Astrocyte of the hippocampus (primary cell): ENCODE measurements at regions not wholly inside any gene's neighbourhood (a gene's known extent, or its start where the extent isn't known, plus 50 kb on each side); places are given as distances from the start of the nearest gene placed in this dataset.

Experiments
- DNase-seq: peaks from one replicate; pipeline ENCODE4 v3.0.0; 2011; ENCODE audit warnings: low read depth, low spot score

GRCh38 chr14:98731286-98731685, 540.7 kb downstream of the BCL11B start:
- no peak for DNase-seq

- DNase-seq, result no peak
Measured at GRCh38 chr14:98731701-98732100, 540.3 kb downstream of the BCL11B start.

DNA sequence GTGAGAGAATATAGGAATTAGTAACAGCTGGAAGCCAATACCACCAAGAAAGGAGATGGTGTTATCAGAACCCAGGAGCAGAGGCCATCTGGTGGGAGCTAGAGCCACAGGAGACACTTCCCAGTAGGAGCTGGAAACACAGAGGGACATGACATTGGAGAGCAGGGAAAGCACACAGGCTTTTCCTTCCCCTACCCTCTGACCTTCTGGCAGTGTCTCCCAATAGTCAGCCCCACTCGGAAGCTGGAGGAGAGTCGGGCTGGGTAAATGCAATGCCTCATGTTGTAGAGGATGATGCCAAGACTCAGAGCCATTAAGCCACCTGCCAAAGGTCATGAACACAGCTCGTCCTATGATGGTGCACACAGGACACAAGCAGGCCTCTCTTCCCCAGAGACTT, 538.5 kb downstream of the BCL11B start:
- DNase-seq, result no peak

DNA sequence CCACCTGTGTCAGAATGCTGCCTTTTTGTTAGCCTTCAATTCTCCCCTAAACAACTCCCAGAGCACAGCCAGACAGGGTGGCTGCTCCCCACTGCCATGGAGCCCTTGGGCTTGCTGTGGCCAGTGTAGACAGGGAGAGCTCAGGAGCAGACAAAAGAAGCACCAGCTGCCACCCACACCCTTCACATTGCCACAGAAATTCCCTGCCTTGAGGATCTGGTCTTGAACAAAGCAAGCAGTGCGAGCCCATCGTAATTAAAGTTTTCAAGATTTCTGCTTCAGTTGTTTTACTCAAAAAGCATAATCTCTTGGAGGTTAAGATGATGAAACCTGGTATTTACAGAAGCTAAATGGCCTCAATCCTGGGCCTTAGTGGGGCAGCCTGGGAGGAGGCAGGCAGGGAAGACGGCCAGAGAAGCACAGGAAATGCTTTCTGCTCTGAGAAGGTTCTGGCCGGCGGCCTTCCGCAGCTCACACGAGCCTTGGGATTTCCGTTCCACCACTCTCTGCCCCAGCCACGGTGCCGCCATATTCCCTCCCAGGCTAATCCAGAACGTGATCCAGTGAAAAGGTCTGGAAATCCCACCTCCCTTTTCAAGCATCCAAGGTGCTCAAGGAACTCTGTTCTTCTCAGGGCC, 535.2 kb downstream of the BCL11B start:
- peak; percentile 26 for DNase-seq

DNA sequence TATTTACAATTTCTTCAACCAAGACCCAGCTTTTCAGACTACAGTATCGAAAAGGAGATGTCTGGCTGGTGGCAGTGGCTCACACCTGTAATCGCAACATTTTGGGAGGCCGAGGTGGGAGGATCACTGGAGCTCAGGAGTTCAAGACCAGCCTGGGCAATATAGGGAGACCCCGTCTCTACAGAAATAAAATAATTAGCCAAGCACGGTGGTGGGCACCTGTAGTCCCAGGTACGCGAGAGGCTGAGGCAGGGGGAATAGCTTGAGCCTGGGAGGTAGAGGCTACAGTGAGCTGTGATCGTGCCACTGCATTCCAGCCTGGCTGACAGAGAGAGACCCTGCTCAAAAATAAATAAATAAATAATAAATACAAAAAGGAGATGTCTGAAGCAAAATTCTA, 530.5 kb downstream of the BCL11B start:
- DNase-seq, result no peak

DNA sequence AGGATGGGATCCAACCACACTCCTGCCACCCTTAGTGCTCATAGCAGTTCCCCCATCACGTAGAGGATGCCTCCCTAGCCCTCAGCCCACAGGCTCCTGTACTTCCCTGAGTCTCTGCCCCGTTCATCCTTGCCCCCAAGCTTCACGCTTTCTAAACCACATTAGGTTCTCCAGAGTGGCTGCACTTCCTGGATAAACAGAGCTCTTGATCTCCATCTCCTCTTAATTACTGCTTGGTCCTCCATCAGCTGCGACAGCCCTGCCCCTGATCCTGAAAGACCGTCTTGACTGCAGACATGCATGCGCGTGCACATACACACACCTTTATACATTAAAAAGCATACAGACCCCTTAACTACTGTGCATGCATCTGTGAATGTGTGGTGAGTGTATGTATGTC, 530.0 kb downstream of the BCL11B start:
- no peak for DNase-seq

DNA sequence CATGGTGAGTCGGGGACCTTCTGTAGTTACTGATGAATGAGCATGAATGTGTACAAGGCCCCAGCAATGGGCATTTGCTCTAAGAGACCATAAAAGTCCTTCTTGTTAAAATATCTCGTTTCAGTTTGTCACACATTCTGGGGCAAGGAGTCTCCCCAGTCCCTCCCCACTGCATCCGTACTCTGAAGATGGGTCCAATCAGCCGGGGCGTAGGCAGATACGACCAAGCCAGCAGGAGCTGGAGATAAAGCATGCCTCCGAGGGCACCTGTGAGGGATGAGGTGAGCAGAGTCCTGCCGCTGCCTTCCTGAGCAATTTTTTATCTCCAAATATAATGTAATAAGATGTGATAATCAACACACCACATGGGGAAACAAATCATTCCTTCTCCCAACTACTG, 528.5 kb downstream of the BCL11B start:
- DNase-seq, result no peak

DNA sequence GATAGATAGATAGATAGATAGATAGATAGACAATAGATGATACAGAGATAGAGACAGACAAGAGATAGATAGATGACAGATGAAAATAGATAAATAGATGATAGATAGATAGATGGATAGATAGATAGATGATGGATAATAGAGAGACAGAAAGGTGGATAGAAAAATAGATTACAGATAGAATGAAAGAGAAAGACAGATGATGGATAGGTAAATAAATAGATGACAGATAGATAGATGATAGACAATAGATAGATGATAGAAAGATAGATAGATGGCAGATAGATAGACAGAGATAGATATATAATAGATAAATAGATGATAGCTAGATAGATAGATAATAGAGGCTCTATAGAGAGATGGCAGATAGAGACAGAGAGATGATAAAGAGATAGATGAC, 523.0 kb downstream of the BCL11B start:
- no peak for DNase-seq

- no peak for DNase-seq
Measured at GRCh38 chr14:98751110-98751509, 520.9 kb downstream of the BCL11B start.

DNA sequence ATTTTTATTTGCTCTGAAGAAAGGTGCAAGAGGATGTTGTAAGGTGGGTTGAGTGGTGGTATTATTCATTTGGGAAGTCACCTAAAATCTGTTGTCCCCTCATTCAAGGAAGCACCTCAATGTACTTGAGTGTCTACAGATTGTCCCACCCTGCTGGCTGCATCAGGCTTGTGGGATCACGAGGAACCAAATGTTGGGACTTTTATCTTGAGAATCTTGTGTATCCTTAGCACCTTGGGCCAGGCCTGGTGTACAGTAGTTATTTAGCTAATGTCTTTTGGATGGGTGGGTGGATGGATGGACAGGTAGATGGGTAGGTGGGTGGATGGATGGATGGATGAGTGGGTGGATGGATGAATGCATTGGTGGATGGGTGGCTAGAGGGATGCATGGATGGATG, 519.3 kb downstream of the BCL11B start:
- DNase-seq, result no peak

- DNase-seq, result peak; percentile 20
Measured at GRCh38 chr14:98754343-98755020, 517.5 kb downstream of the BCL11B start.

DNA sequence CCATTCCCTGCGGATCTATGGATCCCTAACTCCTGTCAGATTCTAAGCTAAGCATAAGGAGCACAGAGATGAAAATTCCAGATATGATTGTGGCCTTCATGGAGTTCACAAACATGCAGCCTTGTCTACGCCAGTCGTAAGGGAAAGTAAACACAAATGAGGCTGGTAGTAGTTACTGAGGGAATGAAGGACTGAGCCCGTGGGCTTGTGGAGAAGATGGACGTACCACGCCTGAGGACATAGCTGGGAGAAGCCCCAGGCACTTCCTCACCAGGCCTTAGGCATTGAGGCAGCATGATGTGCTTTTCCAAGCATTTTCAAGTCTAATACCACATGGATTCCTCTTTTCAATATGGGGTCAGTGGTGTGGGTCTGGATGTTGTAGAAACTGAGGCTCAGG, 515.2 kb downstream of the BCL11B start:
- no peak for DNase-seq

GRCh38 chr14:98758440-98758839, 513.6 kb downstream of the BCL11B start:
- no peak for DNase-seq

- no peak for DNase-seq
Measured at GRCh38 chr14:98761993-98762392, 510.0 kb downstream of the BCL11B start.

- DNase-seq, result peak; percentile 26
Measured at GRCh38 chr14:98766818-98767217, 505.2 kb downstream of the BCL11B start.

DNA sequence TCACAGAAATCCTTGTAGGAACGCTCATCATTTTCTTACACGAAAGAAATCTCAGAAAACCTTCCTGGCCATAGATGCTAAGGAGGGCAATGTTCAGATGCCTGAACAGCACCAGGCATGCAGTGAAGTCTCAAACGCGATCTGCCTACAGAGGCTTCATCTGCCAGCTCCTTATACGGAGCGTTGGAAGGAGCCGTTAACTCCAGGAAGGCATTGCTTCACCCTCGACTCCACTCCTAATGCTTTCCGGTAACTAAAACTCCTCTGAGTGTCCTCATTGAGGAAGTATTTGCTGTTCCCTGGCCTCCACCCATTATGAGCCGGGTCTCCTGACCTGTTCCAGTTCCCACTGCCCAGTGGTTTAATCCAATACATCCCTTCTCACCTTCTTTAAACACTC, 502.7 kb downstream of the BCL11B start:
- no peak for DNase-seq

DNA sequence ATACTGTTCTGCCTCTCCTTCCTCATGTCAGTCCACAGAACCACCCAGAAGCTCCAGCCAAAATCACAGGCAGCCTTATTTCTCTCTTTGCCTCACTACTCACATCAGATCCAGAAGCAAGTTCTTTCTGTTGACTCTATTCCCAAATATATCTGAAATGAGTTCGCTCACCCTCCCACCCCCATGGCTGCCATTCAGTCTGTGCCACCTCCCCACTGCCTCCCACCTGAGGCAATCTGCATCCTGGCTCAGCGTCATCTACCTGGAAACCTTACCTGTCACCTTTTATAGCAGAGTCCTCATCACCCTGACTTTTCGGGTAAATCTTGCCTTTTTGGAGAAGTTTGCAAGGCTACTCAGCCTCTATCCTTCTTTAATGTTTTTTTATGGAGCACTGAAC, 501.8 kb downstream of the BCL11B start:
- no peak for DNase-seq

DNA sequence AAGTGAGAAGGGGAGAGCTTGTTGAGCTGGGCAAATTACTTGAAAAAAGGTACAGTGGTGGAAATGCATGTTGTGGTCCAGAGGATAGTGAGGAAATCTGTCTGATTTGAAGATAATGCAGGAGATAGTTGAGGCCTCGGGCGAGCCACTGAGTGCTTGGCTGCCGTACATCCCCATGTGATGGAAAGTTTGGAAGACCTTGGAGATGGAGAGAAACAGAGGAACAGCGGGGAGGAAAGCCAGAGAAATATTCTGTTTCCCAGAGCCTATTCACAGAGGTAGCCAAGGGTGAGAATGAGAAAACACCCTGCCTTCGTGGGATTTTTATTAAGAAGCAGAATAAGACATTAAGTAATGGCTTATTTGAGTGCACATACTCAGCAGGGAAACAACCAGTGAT, 498.2 kb downstream of the BCL11B start:
- DNase-seq, result no peak

GRCh38 chr14:98775892-98776291, 496.1 kb downstream of the BCL11B start:
- no peak for DNase-seq

DNA sequence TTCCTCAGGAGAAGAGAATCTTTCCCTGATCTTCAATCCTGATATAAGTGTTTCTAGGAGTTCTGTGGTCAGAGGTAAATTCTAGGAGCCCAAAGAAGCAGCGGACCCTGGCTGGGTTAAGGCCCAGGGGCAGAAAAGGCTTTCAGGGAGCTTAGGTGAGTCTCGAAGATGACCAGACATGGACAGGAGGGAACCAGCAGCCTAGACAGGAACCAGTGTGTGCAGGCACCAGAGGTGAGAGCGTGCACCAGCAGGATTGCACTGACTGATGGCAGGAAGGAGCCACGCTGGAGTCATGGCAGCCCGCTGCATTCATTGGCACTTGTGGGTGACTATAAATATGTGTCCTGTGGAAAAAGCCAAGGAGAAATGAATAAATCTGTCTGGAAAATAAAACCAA, 489.9 kb downstream of the BCL11B start:
- DNase-seq, result no peak

DNA sequence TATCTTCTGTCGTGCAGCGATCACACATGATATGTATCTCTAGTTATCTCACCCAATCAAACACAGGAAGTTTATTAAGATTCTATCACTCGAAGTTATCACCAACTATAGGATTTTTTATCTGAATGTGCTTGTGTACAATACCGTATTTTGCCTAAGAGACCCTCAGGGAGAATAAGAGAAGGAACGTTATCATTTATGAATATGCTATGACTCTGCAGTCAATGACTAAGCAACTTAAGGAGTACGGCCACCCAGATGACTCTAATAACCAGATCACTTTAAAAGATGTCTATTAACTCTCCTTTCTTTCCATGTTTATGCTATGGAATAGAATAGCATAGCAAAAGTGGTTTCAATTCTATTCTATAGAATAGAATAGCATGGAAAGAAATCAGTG, 486.4 kb downstream of the BCL11B start:
- DNase-seq, result no peak

- no peak for DNase-seq
Measured at GRCh38 chr14:98786456-98786855, 485.5 kb downstream of the BCL11B start.

GRCh38 chr14:98791661-98792060, 480.3 kb downstream of the BCL11B start:
- no peak for DNase-seq

DNA sequence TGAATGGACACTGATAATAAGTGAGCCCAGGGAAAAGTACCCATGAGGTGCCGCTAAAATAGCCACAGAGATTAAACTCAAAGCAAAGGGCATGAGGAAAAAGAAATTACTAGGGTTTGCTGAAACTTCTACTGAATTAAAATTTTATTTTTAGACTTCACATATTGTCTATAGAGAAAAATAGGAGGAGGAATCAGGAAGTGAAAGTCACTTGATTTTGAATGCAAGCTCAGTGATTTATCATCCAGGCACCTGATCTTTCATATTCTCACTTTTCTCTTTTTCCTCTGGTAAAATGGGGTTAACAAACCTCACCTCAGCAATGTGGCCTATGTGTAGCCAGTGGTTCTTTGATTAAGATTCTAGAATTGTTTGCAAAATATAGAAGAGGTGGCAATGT, 479.8 kb downstream of the BCL11B start:
- no peak for DNase-seq
